Liver (tissue), 3 donors: ENCODE measurements at regions not wholly inside any gene's neighbourhood (a gene's known extent, or its start where the extent isn't known, plus 50 kb on each side); places are given as distances from the start of the nearest gene placed in this dataset.

Source experiments
- CTCF ChIP-seq: fragments of 150-350 bp; IDR thresholded peaks from 2 replicates; pipeline ENCODE4 v1.5.1; 2017; ENCODE audit warnings: improper control_type of control experiment, low read depth, low read length; ENCODE audit not compliant: missing input control
- EGR1 ChIP-seq, 2 donors: IDR thresholded peaks; 2 replicates each; pipeline ENCODE4 v1.6.1; 2016 to 2018; ENCODE audit warnings: antibody characterized with exemption in 2 of 2, low read depth in 2 of 2
- FOXA1 ChIP-seq: IDR thresholded peaks from 2 replicates; pipeline ENCODE4 v1.6.1; 2016; ENCODE audit warnings: antibody characterized with exemption
- FOXA2 ChIP-seq: IDR thresholded peaks from 2 replicates; pipeline ENCODE4 v1.6.1; 2016; ENCODE audit warnings: antibody characterized with exemption
- HNF4G ChIP-seq: IDR thresholded peaks from 2 replicates; pipeline ENCODE4 v1.6.1; 2016; ENCODE audit warnings: antibody characterized with exemption
- JUND ChIP-seq, 2 donors: IDR thresholded peaks; 2 replicates each; pipeline ENCODE4 v1.6.1; 2016; ENCODE audit warnings: antibody characterized with exemption in 2 of 2
- MAX ChIP-seq: IDR thresholded peaks from 2 replicates; pipeline ENCODE4 v1.6.1; 2016; ENCODE audit warnings: antibody characterized with exemption
- NR2F2 ChIP-seq: IDR thresholded peaks from 2 replicates; pipeline ENCODE4 v1.6.1; 2016; ENCODE audit warnings: antibody characterized with exemption
- RAD21 ChIP-seq, 2 donors: IDR thresholded peaks; 2 replicates each; pipeline ENCODE4 v1.6.1; 2016; ENCODE audit warnings: antibody characterized with exemption in 2 of 2, mild to moderate bottlenecking in 2 of 2
- RXRA ChIP-seq, 2 donors: IDR thresholded peaks; 2 replicates each; pipeline ENCODE4 v1.6.1; 2017 to 2018; ENCODE audit warnings: antibody characterized with exemption in 2 of 2, mild to moderate bottlenecking in 1 of 2
- SP1 ChIP-seq: IDR thresholded peaks from 2 replicates; pipeline ENCODE4 v1.6.1; 2018; ENCODE audit warnings: antibody characterized with exemption, mild to moderate bottlenecking
- TAF1 ChIP-seq: conservative IDR thresholded peaks from 2 replicates; pipeline ENCODE4 v1.6.1; 2016; ENCODE audit warnings: antibody characterized with exemption, mild to moderate bottlenecking
- YY1 ChIP-seq: IDR thresholded peaks from 2 replicates; pipeline ENCODE4 v1.6.1; 2016; ENCODE audit warnings: antibody characterized with exemption, mild to moderate bottlenecking
- ZBTB33 ChIP-seq: IDR thresholded peaks from 2 replicates; pipeline ENCODE4 v1.6.1; 2016; ENCODE audit warnings: antibody characterized with exemption
- donor health status: healthy.
- donor health status: healthy.

GRCh38 chr13:44276061-44276460 is 97.6 kb upstream of the SERP2 start:
- no peak for TF ChIP-seq JUND (IDR thresholded peaks at IDR 0.05)
- no peak for TF ChIP-seq MAX
- TF ChIP-seq RXRA (IDR thresholded peaks at IDR 0.05) = no peak
- no peak for TF ChIP-seq SP1
- TF ChIP-seq CTCF = no peak
- TF ChIP-seq NR2F2 = no peak
- TF ChIP-seq RAD21 (IDR thresholded peaks at IDR 0.05) = no peak
- TF ChIP-seq FOXA1 = no peak
- no peak for TF ChIP-seq YY1
- TF ChIP-seq TAF1 = no peak
- no peak for TF ChIP-seq ZBTB33
- TF ChIP-seq FOXA2 = no peak
- no peak for TF ChIP-seq EGR1 (IDR thresholded peaks at IDR 0.05; ENCODE audit: low read depth in 2 of 2)
- no peak for TF ChIP-seq HNF4G
